HEK293T (cell line): ENCODE measurements at regions not wholly inside any gene's neighbourhood (a gene's known extent, or its start where the extent isn't known, plus 50 kb on each side); places are given as distances from the start of the nearest gene placed in this dataset.

ENCODE experiments used
- CTCF ChIA-PET: fragments of 350-600 bp; formaldehyde crosslinking; extraction: SDS; loops from one replicate; lab custom pipeline; 2021; ENCODE audit warnings: antibody characterized with exemption, inconsistent platforms; lab: Yijun Ruan, JAX
- POLR2A ChIA-PET: fragments of 350-600 bp; formaldehyde crosslinking; extraction: SDS; loops from one replicate; lab custom pipeline; 2020; ENCODE audit warnings: antibody characterized with exemption, inconsistent platforms; lab: Yijun Ruan, JAX
- DNase-seq: peaks from one replicate; pipeline ENCODE4 v3.0.0; 2012; ENCODE audit warnings: mixed read lengths; ENCODE audit errors: extremely low spot score
- ARNT ChIP-seq: fragments of 450-650 bp; IDR thresholded peaks from 2 replicates; pipeline ENCODE4 v1.6.1; 2017; ENCODE audit warnings: mild to moderate bottlenecking
- BHLHE40 ChIP-seq: fragments of 450-650 bp; IDR thresholded peaks from 2 replicates; pipeline ENCODE4 v1.6.1; 2016; ENCODE audit warnings: mild to moderate bottlenecking, moderate library complexity, borderline replicate concordance
- CTBP1 ChIP-seq: fragments of 450-650 bp; IDR thresholded peaks from 2 replicates; pipeline ENCODE4 v1.6.1; 2016; ENCODE audit warnings: borderline replicate concordance
- ELF4 ChIP-seq: fragments of 450-650 bp; IDR thresholded peaks from 2 replicates; pipeline ENCODE4 v1.6.1; 2017; ENCODE audit warnings: antibody characterized with exemption
- FOXA1 ChIP-seq: fragments of 450-650 bp; IDR thresholded peaks from 2 replicates; pipeline ENCODE4 v1.6.1; 2016; ENCODE audit warnings: mild to moderate bottlenecking
- FOXK2 ChIP-seq: fragments of 450-650 bp; IDR thresholded peaks from 2 replicates; pipeline ENCODE4 v1.6.1; 2016; ENCODE audit warnings: mild to moderate bottlenecking
- FOXM1 ChIP-seq: fragments of 450-650 bp; IDR thresholded peaks from 2 replicates; pipeline ENCODE4 v1.6.1; 2017; ENCODE audit warnings: mild to moderate bottlenecking, borderline replicate concordance
- HDGF ChIP-seq: fragments of 450-650 bp; IDR thresholded peaks from 2 replicates; pipeline ENCODE4 v1.6.1; 2017; ENCODE audit warnings: antibody characterized with exemption, borderline replicate concordance
- L3MBTL2 ChIP-seq: fragments of 450-650 bp; conservative IDR thresholded peaks from 2 replicates; pipeline ENCODE4 v1.6.1; 2016; ENCODE audit warnings: mild to moderate bottlenecking
- LEF1 ChIP-seq: fragments of 450-650 bp; IDR thresholded peaks from 2 replicates; pipeline ENCODE4 v1.6.1; 2017; ENCODE audit warnings: mild to moderate bottlenecking, borderline replicate concordance
- NFRKB ChIP-seq: fragments of 450-650 bp; IDR thresholded peaks from 2 replicates; pipeline ENCODE4 v1.6.1; 2016; ENCODE audit warnings: mild to moderate bottlenecking, moderate library complexity
- PKNOX1 ChIP-seq: fragments of 450-650 bp; IDR thresholded peaks from 2 replicates; pipeline ENCODE4 v1.6.1; 2016
- SP1 ChIP-seq: fragments of 450-650 bp; IDR thresholded peaks from 2 replicates; pipeline ENCODE4 v1.6.1; 2017
- SUZ12 ChIP-seq: fragments of 450-650 bp; IDR thresholded peaks from 2 replicates; pipeline ENCODE4 v1.6.1; 2016; ENCODE audit warnings: mild to moderate bottlenecking
- TARDBP ChIP-seq: fragments of 450-650 bp; IDR thresholded peaks from 2 replicates; pipeline ENCODE4 v1.6.1; 2016
- ZNF384 ChIP-seq: fragments of 450-650 bp; IDR thresholded peaks from 2 replicates; pipeline ENCODE4 v1.6.1; 2016

GRCh38 chr6:81575442-81575841 lies 177.0 kb downstream of the TENT5A start:
- ChIA-PET CTCF (no interaction called here), POLR2A (interaction anchor here (1.1 kb wide), 1 partner anchor 176 kb away, joined by 3 read pairs; no protein-coding TSS in a partner anchor)
- TF ChIP-seq TARDBP (no peak), FOXK2 (no peak), ZNF384 (no peak), BHLHE40 (no peak), ELF4 (no peak), HDGF (no peak), SP1 (no peak), FOXM1 (no peak), L3MBTL2 (no peak), PKNOX1 (no peak), NFRKB (no peak), SUZ12 (no peak), CTBP1 (no peak), FOXA1 (no peak), ARNT (no peak), LEF1 (no peak)
- no peak for DNase-seq

- TF ChIP-seq BHLHE40 (no peak), SP1 (no peak), FOXK2 (no peak), TARDBP (no peak), L3MBTL2 (no peak)
- no peak for DNase-seq
- ChIA-PET POLR2A (no interaction called here), CTCF (interaction anchor here (0.9 kb wide), 1 partner anchor 469 kb away, joined by 3 read pairs; no protein-coding TSS in a partner anchor)
Observed at GRCh38 chr6:81572020-81572419, 180.5 kb downstream of the TENT5A start.

GRCh38 chr6:81570681-81571080 lies 181.8 kb downstream of the TENT5A start:
- TF ChIP-seq TARDBP (no peak), FOXK2 (no peak), ELF4 (no peak), ARNT (no peak), L3MBTL2 (no peak), CTBP1 (no peak), LEF1 (no peak), FOXM1 (no peak), BHLHE40 (no peak), FOXA1 (no peak), SP1 (no peak), SUZ12 (no peak), HDGF (no peak), NFRKB (no peak), PKNOX1 (no peak), ZNF384 (no peak)
- POLR2A ChIA-PET, result no interaction called here
- DNase-seq, result no peak
- CTCF ChIA-PET, result no interaction called here

GRCh38 chr6:81568973-81569372 lies 183.5 kb downstream of the TENT5A start:
- no peak for DNase-seq
- ChIA-PET CTCF (no interaction called here), POLR2A (no interaction called here)
- TF ChIP-seq HDGF (no peak), FOXM1 (no peak), PKNOX1 (no peak), ARNT (no peak), ZNF384 (no peak), L3MBTL2 (no peak), BHLHE40 (no peak), FOXA1 (no peak), SUZ12 (no peak), CTBP1 (no peak), SP1 (no peak), ELF4 (no peak), TARDBP (no peak), FOXK2 (no peak), LEF1 (no peak), NFRKB (no peak)

GRCh38 chr6:81565071-81565470 lies 187.4 kb downstream of the TENT5A start:
- DNase-seq, result no peak
- CTCF ChIA-PET, result no interaction called here
- TF ChIP-seq BHLHE40, result no peak
- no peak for TF ChIP-seq FOXK2
- no peak for TF ChIP-seq PKNOX1
- TF ChIP-seq FOXM1, result no peak
- TF ChIP-seq ELF4, result no peak
- no peak for TF ChIP-seq ARNT
- TF ChIP-seq SUZ12, result no peak
- no peak for TF ChIP-seq FOXA1
- no peak for TF ChIP-seq TARDBP
- no peak for TF ChIP-seq LEF1
- TF ChIP-seq HDGF, result no peak
- no peak for TF ChIP-seq L3MBTL2
- TF ChIP-seq NFRKB, result no peak
- TF ChIP-seq ZNF384, result no peak
- no peak for TF ChIP-seq CTBP1
- TF ChIP-seq SP1, result no peak
- POLR2A ChIA-PET, result no interaction called here
